ENCODE measurements at regions not wholly inside any gene's neighbourhood (a gene's known extent, or its start where the extent isn't known, plus 50 kb on each side); places are given as distances from the start of the nearest gene placed in this dataset.

DNA sequence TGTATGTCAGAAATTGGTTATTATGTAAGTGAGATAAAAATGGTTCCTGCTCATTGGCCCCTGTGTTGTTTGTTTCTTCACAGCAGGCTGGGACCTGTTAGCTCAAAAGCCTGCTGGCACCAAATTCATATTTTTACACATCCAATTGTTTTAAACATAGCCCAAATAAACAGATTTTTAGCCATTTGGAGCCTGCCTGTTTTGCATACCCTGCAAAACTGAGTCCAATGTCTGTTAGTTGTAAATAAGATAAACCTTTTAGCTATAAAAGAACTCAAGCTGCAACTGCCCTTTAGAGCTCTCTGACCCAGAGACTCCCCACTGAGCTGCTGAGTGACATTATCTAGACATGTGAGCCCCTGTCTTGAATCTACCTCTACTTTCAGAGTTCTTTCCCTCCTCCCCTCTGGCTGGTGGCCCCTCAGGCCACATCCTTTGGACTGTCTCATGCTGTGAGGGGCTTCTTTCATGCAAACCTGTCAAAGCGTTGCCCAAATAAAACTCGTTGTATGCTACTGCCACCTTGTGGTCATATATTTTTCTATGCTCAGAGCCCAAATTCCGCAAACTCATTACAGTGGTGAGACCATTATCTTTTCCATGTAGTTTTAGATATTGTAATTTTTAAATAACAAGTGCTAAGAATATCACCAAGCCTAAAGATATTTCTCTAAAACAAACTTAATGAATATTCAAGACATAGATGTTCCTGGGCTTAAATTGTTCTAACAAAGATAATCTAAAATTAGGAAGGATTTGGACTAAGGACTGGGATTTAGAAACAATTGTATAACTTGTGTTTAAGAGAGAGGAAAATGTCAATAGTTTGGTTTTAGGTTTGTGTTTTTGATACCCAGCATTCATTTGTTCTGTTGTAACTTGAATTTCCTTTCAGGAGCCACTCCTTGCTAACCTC, 337.9 kb downstream of the AACS start:
- DNase-seq (ENCODE audit: low spot score), result peak; percentile 81
- no peaks in the 10 kb centered on the region for H3K9me2 ChIP-seq (ENCODE audit: insufficient read depth, low read length)
- ChIA-PET CTCF (ENCODE audit: unreplicated experiment) (interaction anchor here (0.6 to 1.0 kb wide), 3 partner anchors 72 to 218 kb away, joined by 4 to 5 read pairs (median 4); no protein-coding TSS in a partner anchor), POLR2A (no interaction called here)
- peaks cover 44% of the 10 kb centered on the region for H3K4me1 ChIP-seq (ENCODE audit: insufficient read depth, low read length, poor library complexity, severe bottlenecking)
- intact Hi-C loops (cut with micrococcal nuclease; ENCODE audit: unreplicated experiment), result loop anchor here (1.0 kb wide), 4 partner anchors 57 to 220 kb away; no protein-coding TSS in a partner anchor
- peaks cover 8% of the 10 kb centered on the region; the same call in 1 of the 2 replicates for H3K9me3 ChIP-seq (ENCODE audit: low read length)
- H3K27ac ChIP-seq (ENCODE audit: low read depth, low read length, poor library complexity, severe bottlenecking), result no peak overlapping the region
- H3K4me2 ChIP-seq (ENCODE audit: low read length), result no peak overlapping the region
- no peaks in the 10 kb centered on the region for H3K79me2 ChIP-seq (ENCODE audit: insufficient read depth, low read depth, low read length)
- H3K4me3 ChIP-seq (ENCODE audit: low read depth, low read length, poor library complexity, severe bottlenecking), result no peak overlapping the region
- no peaks in the 10 kb centered on the region for H4K20me1 ChIP-seq (ENCODE audit: insufficient read depth, low read length)
- no peaks in the 10 kb centered on the region; the same call in 1 of the 2 replicates for H3K36me3 ChIP-seq (ENCODE audit: insufficient read depth, low read length)
- no peak for TF ChIP-seq EZH2phosphoT487 (IDR thresholded peaks at IDR 0.05; ENCODE audit: borderline replicate concordance, low read depth, low read length)
- TF ChIP-seq, protein P1, sequence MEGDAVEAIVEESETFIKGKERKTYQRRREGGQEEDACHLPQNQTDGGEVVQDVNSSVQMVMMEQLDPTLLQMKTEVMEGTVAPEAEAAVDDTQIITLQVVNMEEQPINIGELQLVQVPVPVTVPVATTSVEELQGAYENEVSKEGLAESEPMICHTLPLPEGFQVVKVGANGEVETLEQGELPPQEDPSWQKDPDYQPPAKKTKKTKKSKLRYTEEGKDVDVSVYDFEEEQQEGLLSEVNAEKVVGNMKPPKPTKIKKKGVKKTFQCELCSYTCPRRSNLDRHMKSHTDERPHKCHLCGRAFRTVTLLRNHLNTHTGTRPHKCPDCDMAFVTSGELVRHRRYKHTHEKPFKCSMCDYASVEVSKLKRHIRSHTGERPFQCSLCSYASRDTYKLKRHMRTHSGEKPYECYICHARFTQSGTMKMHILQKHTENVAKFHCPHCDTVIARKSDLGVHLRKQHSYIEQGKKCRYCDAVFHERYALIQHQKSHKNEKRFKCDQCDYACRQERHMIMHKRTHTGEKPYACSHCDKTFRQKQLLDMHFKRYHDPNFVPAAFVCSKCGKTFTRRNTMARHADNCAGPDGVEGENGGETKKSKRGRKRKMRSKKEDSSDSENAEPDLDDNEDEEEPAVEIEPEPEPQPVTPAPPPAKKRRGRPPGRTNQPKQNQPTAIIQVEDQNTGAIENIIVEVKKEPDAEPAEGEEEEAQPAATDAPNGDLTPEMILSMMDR (conservative IDR thresholded peaks at IDR 0.05; ENCODE audit: low read length), result peak; percentile 95
- H2AFZ ChIP-seq (ENCODE audit: low read length), result no peak overlapping the region
- BruUV-seq (replicated peaks), result no TSS peak

DNA sequence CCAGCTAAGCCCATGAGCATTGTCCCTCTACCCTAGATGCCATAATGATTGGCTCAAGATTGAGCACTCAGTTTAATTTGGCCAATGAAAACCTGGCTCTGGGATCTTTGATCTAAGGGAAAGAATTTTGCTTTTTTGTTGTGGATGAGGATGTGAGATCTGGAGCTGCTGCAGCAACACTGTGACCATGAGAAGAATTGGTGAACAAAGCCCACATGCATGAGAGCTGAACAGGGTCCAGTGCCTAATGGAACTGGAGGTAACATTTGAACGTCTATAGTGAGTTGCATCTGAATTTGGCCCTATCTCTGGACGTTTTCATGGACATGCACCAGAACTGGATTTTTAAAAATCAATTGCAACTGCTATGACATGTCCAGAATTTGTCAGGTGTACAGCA, 338.6 kb downstream of the AACS start:
- Histone ChIP-seq H3K79me2 (ENCODE audit: insufficient read depth, low read depth, low read length) (no peaks in the 10 kb centered on the region), H3K4me2 (ENCODE audit: low read length) (no peak overlapping the region), H3K36me3 (ENCODE audit: insufficient read depth, low read length) (no peaks in the 10 kb centered on the region; the same call in 1 of the 2 replicates), H3K4me3 (ENCODE audit: low read depth, low read length, poor library complexity, severe bottlenecking) (no peak overlapping the region), H3K9me2 (ENCODE audit: insufficient read depth, low read length) (no peaks in the 10 kb centered on the region), H3K27ac (ENCODE audit: low read depth, low read length, poor library complexity, severe bottlenecking) (no peak overlapping the region), H3K9me3 (ENCODE audit: low read length) (peaks cover 6% of the 10 kb centered on the region; the same call in 1 of the 2 replicates), H3K4me1 (ENCODE audit: insufficient read depth, low read length, poor library complexity, severe bottlenecking) (peaks cover 49% of the 10 kb centered on the region), H4K20me1 (ENCODE audit: insufficient read depth, low read length) (no peaks in the 10 kb centered on the region), H2AFZ (ENCODE audit: low read length) (no peak overlapping the region)
- BruUV-seq (replicated peaks), result no TSS peak
- intact Hi-C loops (cut with micrococcal nuclease; ENCODE audit: unreplicated experiment), result loop anchor here (1.0 kb wide), 4 partner anchors 58 to 221 kb away; no protein-coding TSS in a partner anchor
- TF ChIP-seq EZH2phosphoT487 (IDR thresholded peaks at IDR 0.05; ENCODE audit: borderline replicate concordance, low read depth, low read length), result no peak
- TF ChIP-seq, protein P1 (conservative IDR thresholded peaks at IDR 0.05; ENCODE audit: low read length), result no peak
- ChIA-PET POLR2A (interaction anchor here (0.8 kb wide), 1 partner anchor 94 kb away, joined by 3 read pairs; no protein-coding TSS in a partner anchor), CTCF (ENCODE audit: unreplicated experiment) (no interaction called here)
- no peak for DNase-seq (ENCODE audit: low spot score)
